GM21576 (cell line): ENCODE measurements at regions not wholly inside any gene's neighbourhood (a gene's known extent, or its start where the extent isn't known, plus 50 kb on each side); places are given as distances from the start of the nearest gene placed in this dataset.

ENCODE experiments used
- ATAC-seq: cut with Tn5 transposase; IDR thresholded peaks from one replicate; pipeline ENCODE4 v1.9.1; 2021; ENCODE audit warnings: mild to moderate bottlenecking, moderate library complexity; ENCODE audit not compliant: unreplicated experiment

DNA sequence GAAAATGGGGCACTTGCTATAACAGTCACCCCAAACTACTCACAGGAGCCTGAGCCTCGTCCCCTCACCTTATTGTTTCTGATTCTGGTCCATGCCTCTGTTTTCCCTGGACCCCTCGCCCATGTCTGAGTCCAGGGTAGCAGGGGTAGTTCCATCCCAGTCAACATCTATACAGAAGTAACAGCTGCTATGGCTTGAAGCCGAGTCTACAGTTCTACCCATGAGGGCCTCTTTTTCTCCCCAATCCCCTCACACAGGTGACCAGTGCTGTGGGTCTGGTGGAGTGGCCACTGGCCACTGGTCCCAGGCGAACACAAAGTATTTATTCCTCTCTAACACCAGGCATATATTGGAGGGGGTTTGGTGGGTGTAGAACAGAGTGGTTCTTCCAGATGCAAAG is 116.4 kb downstream of the ZNF280B start:
- no peak for ATAC-seq

DNA sequence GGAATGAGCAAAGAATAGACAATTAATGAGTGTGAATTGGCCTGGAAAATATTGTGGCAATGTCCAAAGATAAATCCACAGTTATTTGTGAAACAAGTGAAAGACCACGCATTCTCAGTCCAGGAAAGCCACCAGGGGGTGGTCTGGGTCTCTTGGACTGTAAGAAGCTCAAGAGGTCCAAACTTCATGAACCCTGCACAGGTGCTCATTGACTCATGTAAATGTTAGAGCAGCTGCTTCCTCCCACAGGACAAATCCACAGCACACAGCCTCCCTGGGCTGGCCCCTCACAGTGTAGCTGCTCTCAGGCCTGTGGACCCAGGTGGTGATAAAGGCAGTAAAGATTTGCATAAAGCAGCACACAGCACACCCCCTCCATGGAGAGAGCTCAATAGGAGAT is 114.0 kb downstream of the ZNF280B start:
- no peak for ATAC-seq

DNA sequence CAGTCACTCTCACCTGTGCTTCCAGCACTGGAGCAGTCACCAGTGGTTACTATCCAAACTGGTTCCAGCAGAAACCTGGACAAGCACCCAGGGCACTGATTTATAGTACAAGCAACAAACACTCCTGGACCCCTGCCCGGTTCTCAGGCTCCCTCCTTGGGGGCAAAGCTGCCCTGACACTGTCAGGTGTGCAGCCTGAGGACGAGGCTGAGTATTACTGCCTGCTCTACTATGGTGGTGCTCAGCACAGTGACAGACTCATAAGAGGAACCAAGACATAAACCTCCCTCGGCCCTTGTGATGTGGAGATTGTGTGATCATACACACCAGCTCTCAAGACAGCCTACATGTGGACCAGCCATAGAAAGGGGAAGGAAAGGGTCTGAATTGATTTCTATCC is 113.3 kb downstream of the ZNF280B start:
- ATAC-seq = no peak

DNA sequence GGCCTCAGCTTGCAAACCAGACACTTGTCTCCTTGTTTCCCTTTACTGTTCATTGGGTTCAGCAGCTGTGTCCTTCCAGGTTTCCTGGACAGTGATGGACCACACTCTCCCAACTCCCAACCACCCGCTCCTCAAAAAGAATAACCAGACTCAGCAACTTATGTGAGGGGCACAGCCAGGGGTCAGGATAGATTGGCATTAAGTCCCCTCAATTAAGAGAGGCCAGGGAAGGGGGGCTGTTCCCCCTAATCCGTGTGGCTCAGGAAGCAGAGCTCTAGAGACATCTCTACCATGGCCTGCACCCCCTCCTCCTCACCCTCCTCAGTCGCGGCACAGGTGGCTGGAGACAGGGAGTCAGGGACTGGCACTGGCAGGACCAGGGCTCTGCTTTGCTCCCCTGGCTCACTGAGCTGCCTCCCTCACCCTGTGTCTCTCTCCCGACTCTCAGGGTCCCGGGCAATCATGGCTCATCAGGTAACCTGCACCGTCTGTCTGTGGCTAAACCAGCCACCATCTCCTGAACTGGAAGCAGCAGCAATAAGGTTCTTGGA is 111.7 kb downstream of the ZNF280B start:
- ATAC-seq = no peak

DNA sequence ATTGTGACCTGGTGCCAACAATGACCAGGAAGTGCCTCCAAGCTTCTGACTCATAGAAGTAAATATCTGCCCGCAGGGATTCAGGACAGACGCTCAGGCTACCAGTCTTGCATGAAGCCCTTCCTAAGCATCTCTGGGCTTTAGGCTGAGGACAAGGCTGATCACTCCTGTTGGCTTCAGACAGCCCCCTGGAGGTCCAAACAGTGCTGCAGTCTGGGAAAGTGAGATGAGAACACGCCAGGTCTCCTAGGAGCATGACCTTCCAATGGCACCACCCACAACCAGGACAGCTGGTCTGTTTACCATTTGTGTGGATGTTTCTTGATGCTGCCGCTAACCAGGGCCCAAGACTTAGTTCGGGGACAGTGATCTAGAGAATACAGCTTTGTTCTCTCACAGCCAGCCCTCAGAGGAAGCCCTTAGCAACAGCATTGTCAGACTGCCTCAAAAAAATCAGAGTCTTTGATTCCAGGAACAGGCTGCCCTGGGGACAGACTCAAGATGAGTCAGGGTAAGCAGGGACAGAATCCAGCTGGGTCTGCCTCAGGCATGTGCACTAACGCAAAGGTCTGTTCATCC is 111.2 kb downstream of the ZNF280B start:
- ATAC-seq = no peak

DNA sequence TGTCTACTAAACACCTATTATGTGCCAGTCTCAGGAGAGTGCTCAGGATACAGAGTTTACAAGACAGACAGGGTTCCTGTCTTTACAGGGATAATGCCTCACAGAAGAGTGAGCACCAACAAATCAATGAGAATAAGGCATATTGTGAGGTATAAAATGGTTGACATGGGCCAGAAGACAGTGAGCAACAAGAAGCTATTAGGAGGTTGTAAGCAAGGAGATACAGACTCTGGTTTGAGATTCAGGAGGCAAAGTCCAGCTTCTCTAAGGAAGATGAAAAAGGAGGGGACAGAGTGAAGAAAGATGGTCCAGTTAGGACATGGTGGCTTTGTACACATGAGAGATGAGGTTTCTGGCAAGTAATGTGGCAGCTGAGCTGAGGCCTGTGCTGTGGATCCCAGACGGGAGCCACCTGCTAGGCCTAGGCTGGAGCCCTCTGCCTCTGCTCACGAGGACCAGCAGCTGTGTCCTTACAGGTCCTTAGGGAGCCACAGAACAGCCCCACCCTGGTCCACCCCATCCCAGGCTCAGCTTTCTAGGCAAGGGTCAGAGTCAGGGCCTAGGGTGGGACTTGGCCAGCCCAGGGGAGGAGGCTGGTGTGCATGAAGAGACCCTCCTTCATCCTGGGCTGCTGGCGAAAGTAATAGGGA is 110.5 kb downstream of the ZNF280B start:
- no peak for ATAC-seq

DNA sequence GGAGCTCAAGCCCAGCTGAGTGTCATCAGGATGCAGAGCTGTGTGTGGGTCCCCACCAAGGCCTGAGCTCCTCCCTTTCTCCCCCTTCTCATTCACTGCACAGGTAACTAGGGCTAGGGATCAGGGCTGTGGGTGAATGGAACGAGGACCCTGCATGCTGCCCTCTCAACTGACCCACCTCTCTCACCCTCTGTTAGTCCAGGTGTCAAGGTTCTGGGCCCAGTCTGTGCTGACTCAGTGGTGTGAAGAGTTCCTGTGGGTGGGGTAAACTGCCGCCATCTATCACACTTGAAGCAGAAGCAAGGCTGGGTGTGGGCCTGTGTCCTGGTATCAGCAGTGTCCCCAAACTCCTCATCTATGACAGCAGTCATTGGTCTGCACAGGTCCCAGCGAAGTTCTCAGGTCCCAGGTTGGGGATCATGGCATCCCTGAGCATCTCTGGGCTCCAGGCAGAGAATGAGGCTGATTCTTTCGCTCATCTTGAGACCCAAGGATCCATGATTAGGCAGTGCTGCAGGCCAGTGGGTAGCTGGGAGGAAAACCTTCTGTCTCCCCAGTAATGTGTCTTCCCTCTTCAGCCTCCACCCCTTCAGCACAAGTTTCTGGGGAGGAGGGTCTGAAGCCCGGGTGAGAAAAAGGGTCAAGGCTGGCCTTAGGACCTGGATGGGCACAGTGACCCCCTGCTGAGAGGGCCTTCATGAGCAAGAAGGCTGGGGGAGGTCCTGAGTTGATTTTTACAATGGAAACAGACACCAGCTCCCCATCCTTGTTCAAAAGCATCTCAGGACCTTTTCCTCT is 109.8 kb downstream of the ZNF280B start:
- ATAC-seq = no peak

DNA sequence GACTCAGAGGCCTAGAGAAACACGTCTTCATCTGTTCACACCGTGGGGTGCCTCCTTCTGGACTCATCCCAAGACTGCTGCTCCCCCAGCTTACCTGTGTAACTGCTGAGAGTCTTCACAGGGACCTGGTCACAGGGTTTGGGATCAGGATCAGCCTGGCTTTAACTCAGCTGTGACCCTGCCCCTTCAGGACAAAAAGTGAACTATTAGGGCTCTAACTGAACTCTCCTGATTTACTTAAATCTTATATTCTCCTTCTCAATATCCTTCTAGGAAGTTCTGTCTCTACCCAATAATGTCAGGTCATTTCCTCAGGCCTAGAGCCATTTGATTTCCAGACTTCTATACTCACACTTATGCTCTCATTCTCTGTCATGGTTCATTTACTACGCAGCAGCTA is 108.4 kb downstream of the ZNF280B start:
- no peak for ATAC-seq

DNA sequence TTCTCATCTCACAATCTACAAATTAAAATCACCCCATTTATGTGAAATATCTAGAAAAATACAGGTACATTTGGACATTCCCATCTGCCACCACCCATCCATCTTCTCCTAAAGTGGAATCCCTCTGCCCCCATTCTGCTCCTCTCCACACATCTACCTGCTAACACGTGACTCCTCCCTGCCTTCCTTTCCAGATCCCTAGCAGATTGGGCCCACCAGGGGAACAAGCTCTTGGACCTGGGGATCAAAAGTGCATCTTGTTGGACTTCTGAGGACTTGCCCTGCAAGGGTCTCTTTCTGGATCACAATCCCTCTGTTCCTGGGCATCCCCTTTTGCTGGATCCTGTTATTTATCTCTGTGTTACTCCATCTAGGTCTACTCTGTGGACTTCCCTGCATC is 107.6 kb downstream of the ZNF280B start:
- no peak for ATAC-seq

DNA sequence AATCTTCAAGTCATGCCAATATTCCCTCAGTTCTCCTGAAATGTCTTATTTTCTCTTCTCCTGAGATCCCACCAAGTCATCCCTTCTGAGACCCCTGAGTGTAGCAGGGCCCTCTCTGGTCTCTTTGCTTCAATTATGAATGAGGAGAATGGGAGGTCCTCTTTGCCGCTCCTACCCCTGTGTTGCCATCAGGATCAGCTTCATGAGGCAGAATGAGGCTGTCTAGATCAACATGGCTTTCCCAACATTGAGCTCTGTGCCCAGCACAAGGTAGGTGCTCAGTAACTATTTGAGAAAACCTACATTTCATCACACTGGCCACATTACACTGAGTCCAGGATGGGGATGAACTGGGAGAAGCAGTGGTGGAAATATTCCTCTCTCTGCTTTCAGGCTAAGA is 107.2 kb downstream of the ZNF280B start:
- ATAC-seq = no peak

DNA sequence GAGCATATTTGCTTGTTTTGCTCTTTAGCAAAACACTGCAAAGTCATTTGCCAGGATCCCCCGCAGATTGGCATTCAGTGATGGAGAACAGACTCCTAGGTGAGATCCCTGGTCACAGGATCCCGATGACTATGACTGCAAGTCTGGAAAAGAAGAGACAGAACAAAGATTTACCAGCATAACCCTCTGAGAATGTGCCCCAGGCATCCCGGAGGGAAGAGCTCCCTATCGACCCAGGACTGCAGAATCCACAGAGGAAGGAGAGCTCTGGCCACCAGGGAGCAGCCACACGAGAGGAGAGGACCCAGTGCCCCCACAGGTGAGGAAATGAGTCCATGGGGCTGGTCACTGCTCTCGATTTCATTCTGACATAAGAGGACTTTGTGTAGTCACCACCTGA is 105.2 kb downstream of the ZNF280B start:
- no peak for ATAC-seq

DNA sequence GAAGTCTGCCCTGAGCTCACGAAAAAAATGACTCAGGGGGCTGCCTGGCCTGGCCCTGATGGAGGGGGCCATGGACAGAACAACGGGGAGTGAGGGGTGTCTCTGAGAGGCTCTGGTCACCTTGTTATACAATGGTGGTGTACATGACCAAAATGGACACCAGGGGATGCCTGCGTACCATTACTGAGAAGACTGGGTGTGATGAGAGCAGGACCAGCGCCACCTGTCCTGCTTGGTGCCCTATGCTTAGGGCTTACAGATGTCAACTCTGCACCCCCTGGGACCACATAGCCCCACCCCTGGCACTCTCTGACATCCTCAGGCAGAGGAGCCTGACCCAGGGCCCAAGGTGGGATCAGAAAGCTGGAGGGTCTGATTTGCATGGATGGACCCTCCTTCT is 104.8 kb downstream of the ZNF280B start:
- no peak for ATAC-seq

DNA sequence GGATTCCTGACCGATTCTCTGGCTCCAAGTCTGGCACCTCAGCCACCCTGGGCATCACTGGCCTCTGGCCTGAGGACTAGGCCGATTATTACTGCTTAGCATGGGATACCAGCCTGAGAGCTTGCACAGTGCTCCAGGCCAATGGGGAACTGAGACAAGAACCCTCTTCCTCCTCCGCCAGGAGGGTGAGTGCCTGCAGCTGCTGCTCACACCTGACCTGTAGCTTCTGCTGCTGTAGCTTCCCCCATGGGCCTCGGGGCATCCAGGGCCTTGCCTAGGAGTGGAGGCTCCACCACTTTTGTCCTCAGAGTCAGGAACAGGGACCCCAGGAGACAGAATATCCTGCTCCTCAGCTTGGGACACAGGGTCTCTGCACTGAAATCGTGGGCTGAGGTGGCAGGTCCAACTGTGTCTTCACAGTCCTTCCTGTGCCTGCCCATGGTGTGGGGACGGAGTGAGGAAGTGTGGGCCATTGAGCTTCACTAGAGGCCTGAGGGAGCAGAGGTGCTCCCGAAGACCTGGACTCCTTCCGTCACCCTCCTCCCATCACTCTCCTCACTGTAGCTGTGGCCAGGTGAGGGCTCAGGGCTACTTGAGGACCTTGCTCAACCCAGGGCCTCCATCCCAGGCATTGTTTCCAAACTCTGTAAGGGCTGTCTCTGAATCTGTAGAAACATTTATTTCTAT is 103.8 kb downstream of the ZNF280B start:
- ATAC-seq = no peak

DNA sequence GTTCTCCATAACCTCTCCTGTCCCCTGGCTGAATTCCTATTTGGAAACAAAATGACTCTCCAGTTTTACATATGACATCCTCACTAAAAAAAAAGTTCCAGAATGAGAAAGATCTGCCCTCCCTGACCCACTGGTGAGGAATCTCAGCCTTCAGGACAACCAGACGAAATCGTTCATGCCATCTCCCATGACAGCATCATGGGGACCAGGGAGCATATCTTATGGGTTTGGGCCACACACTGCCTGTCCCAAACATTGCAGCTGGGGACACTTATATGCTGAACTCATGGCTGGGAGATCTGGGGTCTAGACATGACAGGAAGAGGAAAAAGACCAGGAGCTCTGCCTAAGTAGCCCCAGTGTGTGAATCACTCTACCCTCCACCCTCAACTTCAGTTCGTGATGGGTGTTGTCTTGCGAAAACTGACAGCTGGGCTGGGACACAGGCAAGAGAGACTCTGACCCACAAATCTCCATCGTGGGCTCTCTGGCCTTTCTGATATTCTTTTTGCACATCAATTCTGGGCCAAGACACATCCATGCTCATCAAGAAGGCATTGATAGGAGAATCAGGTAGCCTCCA is 102.0 kb downstream of the ZNF280B start:
- no peak for ATAC-seq

DNA sequence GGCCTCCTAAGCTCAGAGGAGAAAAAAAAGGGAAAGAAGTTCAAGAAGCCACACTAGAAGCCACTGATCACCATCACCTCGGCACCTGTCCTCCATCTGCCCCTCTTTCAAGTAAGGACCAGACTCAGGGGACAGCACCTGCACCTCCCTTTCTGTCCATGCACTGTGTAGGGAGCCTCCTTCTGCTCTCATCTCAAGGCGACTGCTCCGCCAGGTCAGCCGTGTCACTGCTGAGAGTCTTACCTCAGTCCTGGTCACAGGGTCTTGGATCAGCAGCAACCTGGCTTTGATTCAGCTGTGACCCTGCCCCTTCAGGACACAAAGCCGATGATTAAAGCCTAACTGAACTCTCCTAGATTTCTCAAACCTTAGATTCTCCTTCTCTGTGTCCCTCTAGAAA is 101.5 kb downstream of the ZNF280B start:
- ATAC-seq = no peak

DNA sequence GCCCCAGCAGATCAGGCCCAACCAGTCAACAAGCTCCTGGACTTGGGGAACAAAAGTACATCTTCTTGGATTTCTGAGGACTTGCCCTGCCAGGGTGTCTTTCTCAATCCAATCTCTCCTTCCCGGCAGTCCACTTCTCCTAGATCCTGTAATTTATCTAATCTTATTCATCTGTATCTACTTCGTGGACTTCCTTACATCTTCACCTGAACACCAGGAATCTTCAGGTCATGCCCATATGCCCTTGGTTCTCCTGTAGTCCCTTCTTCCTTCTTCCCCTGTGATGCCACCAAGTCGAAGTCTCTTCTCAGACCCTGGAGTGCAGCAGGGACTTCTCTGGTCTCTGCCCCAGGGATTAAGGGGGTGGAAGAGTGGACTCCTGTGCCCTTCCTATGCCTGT is 100.3 kb downstream of the ZNF280B start:
- no peak for ATAC-seq

DNA sequence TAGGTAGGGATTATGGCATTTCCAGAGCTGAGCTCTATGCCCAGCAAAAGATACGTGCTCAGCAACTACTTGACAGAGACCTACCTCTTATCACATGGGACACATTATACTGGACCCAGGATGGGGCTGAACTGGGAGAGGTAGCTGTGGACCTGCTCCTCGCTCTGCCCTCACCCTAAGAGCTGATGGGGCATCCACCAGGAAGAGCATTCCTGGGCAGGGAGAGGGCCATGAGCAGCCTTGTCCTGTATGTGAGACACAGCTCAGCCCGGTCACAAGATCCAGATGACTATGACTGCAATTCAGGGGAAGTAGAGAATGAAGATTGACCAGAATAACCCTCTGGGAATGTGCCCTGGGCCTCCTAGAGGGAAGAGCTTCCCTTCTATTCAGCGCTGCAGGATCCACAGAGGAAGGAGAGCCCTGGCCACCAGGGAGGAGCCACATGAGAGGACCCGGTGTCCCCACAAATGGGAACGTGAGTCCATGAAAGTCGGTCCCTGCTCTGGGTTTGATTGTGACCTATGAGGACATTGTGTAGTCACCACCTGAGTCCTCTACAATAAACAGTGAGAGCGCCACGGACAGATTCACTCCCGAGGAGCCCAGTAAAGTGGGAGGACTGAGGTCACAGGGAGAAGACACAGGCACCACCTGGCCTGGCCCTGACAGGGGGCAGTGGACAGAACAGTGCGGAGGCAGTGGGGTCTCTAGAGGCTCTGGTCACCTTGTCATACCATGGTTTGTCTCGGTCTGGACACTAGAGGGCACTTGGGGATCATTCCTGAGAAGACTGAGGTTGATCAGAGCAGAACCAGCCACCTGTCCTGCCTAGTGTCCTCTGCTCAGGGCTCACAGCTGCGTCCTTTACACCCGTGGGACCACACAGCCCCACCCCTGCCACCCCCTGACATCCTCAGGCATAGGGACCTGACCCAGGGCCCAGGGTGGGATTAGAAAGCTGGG is 99.5 kb downstream of the ZNF280B start:
- ATAC-seq = no peak

DNA sequence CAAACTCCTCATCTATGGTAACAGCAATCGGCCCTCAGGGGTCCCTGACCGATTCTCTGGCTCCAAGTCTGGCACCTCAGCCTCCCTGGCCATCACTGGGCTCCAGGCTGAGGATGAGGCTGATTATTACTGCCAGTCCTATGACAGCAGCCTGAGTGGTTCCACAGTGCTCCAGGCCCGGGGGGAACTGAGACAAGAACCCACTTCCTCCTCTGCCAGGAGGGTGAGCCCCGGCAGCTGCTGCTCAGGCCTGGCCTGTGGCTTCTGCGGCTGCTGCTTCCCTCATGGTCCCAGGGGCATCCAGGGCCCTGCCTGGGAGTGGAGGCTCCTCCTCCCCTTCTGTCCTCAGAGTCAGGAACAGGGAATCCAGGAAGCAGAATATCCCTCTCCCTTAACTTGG is 98.4 kb downstream of the ZNF280B start:
- ATAC-seq = no peak

DNA sequence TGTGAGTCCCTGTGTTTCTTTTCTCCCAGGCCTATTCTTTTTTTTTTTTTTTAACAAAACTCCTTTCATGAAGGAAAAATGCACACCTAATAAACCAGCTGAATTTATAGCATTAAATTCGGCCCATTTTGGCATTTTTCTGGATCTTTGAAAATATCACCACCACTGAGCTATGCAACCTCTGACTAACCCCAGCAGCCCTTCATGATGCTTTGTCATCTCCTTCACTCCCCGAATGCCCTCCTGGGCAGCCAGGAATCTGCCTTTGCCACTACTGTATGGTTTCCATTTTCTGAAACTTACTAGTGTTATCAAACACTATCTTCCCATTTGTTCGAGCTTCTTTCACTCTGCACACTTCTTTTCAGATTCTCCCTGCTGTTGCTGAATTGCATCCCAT is 97.9 kb downstream of the ZNF280B start:
- ATAC-seq = no peak

DNA sequence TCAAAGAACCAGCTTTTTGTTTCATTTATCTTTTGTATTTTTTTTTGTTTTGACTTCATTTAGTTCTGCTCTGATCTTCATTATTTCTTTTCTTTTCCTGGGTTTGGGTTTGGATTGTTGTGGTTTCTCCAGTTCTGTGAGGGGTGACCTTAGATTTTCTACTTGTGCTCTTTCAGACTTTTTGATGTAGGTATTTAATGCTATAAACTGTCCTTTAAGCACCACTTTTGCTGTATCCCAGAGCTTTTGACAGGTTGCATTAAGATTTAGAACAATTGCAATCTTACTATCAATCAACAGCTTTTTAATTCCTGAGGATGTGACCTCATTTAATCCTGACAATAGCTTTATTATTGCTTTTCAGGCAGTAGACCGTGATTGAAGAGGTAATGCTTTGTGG is 94.3 kb downstream of the ZNF280B start:
- ATAC-seq = no peak
